Stimulated activated CD8-positive, alpha-beta memory T cell treated with anti-CD3 and anti-CD28 coated beads, Interleukin-7, amount 100 ng/mL, for 48 hours (primary cell): ENCODE measurements at regions not wholly inside any gene's neighbourhood (a gene's known extent, or its start where the extent isn't known, plus 50 kb on each side); places are given as distances from the start of the nearest gene placed in this dataset.

Experiments
- DNase-seq, 2 donors: peaks; one replicate each; pipeline ENCODE4 v3.0.0-alpha.2; 2020; ENCODE audit warnings: low read depth in 1 of 2; ENCODE audit errors: extremely low read depth in 1 of 2

GRCh38 chr15:77716632-77717332, 84.1 kb upstream of the LINGO1 start:
- DNase-seq, result no peak

- DNase-seq, result no peak
Measured at GRCh38 chr15:77715860-77716259, 83.1 kb upstream of the LINGO1 start.

DNA sequence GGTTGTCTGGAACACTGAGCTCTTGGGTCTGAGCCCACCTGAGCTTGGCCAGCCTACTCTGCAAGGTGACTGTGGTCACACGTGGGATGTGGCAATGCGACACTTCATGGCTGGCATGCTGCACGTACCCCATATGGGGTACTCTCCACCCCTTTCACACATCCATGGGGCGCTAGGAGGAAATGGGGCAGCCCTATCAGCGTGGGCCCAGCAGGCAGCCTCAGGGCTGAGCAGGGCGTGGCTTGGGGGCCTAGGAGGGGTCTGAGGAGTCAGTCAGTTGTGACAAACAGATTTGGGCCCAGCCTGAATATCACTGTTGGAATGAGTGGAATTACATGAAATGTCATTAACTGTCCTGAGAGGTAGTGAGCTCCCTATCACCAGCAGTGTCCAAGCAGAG, 82.3 kb upstream of the LINGO1 start:
- no peak for DNase-seq

- DNase-seq, result no peak
Measured at GRCh38 chr15:77714555-77714954, 81.8 kb upstream of the LINGO1 start.

DNA sequence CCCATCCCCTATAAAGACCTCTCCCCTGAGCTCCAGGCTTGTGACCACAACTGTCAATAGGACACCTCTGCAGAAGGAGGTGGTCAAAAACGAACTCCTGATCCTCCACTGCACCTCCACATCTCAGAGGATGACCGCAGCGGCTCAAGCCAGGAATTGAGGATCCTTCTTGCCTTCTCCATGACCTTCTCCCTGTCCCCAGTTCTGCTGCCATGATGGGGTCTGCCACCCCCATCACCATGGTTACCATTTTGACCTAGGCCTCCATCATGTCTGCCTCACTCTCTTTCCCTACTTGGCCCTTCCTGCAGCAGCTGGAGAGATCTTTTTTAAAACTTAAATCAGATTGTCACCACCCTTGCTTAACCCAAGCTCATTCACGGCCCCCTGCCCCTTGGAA, 81.3 kb upstream of the LINGO1 start:
- no peak for DNase-seq

- no peak for DNase-seq
Measured at GRCh38 chr15:77713281-77713680, 80.6 kb upstream of the LINGO1 start.

DNA sequence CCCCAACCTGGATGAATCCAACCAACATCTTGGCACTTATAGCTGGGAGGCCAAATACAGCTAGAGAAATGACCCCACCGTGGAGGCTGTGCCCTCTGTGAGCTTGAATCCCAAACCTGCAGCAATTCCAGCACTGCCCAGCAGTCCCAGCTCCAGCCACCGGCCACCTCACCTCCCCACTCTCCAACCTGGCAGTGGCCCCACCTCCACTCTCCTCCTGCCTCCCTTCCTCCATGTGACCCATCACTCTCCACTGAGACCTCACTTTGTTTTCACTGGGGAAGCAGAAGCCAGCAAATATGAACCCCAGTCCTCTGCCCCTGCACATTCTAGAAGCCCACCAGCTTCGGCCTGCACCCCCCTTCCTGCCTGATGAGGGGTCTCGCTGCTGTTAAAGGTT, 79.7 kb upstream of the LINGO1 start:
- no peak for DNase-seq

DNA sequence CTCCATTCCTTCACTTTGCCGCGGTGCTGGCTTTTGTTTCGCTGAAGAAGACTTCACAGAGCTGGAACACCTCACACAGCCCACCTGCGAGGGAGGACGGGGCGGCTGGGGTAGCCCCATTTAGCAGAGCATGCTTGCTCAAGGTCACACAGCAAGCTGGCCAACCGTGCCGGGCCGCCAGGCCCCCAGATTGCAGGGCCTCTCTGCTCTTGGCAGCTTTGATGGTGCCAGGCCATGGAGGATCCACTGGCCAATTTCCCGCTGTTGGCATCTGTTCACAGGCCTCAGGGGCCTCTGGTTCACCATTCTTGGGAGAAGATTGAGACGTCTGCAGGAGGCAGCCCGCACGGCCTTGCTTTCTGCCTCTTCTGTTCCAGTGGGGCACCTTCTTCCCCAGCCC, 77.9 kb upstream of the LINGO1 start:
- no peak for DNase-seq

- no peak for DNase-seq
Measured at GRCh38 chr15:77710206-77710605, 77.5 kb upstream of the LINGO1 start.

- DNase-seq, result no peak
Measured at GRCh38 chr15:77709135-77709886, 76.6 kb upstream of the LINGO1 start.

GRCh38 chr15:77706482-77707244, 74.0 kb upstream of the LINGO1 start:
- DNase-seq, result no peak

DNA sequence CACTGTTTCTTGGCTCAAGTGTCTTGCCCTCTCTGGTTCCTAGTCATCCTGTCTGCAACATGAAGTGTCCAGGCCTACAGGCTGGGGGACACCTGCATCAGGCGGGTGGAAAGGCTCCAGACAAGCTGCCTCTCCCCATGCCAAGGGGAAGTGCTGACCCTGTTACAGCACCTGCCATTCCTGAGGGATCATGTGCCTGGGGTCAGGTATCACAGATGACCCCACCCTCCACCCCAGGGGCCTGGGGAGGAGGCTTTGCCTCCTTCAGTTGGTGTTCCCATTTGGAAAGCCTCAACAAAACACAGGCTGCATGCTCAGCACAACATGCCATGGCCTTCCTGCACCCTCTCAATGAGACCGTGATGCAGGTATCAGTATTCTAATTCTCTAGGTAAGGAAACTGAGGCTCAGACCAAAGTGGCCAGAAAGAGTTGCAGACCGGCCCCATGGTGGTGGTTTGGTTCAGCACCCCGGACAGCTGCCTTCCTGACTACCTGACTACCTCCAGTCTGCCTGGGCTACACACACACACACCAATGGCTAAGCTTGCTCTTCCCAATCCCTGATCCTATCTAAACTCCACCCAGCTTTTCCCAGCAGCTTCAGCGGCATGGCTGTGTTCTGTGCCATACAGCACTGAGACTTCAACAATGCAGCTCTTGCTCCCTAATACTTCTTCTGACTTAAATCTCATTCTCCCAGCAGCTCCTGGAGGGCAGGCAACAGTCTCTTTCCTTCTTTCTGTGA, 69.7 kb upstream of the LINGO1 start:
- DNase-seq, result no peak

DNA sequence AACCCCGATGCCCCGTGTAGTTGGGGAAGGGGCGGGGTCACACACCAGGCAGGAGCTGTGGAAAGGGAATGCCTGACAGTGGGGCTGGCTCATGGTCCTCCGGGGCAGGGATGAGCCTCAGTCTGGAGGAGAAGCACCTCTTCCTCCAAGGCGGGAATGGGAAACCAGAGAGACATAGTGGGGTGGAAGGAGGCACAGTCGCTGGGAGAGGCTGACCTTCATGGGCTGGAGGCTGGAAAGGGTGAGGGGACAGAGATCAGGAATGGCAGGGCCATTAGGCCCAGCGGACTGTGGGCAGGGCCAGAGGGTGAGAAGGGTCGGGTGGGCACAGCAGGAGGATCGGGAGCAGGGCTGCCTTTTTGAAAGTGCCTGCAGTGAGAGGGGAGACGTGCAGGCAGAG, 65.8 kb upstream of the LINGO1 start:
- no peak for DNase-seq

DNA sequence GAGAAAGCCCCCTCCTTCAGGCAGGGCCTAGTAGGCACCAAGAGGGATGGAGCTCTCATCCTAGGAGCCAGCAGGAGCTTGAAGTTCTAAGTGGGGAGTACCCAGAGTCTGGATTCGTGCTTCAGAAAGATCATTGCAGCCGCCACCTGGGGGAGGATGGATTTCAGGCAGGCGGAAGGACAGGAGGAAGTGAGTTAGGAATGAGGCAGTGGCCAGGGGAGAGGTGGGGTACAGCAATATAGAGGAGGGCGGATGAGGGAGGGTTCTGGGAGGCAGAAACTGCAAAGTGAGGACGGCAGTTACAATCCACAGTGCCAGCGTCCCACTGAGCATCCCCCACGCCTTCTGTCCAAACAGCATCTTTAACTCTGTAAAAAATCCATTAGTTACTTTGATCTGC, 65.2 kb upstream of the LINGO1 start:
- no peak for DNase-seq

DNA sequence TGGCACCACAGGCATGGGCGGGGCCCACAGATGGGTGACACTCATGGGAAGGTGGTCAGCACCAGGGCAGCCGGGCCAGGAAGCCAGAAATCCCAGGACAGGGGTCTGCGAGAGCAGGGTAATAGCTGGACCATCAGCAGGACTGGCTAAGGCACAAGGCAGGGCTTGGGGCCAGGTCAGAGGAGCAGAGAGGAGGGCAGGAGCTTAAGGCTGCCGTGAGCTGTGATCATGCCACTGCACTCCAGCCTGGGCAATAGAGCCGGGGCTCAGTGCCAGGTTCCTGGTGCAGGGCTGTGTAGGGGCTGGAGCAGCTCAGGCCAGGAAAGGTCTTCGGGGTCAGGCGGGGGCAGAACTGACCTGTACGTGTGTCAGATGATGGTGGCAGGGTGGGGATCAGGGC, 64.2 kb upstream of the LINGO1 start:
- DNase-seq, result no peak

DNA sequence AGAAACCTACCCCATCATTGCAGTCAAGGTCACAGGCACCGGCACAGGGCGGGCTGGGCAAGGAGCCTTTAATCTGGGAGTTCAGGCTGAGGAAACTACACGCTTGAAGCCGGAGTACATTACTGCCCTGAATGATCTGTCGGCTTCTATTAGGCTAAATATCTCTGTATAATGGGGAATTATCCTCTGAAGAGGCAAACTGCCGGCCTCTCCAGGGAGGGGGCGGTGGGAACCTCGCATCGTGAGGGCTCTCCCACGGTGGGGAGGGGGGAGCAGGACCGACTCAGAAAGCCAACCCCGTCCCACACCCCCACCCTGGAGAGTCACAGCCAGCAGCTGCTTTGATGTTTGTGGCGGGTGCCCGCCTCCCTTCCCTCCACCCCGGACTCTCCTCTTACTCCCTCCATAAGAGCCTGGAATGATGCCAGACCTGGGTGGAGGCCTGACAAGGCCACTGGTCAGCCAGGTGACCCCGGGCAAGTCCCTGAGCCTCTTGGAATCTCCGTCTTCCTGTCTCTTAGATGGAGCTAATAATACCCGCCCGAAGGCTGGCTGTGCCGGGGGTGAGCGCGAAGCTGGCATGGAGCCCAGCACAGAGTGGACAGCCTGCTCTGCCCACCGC, 63.4 kb upstream of the LINGO1 start:
- no peak for DNase-seq

- no peak for DNase-seq
Measured at GRCh38 chr15:77695548-77695947, 62.8 kb upstream of the LINGO1 start.

- DNase-seq, result no peak
Measured at GRCh38 chr15:77693576-77693975, 60.9 kb upstream of the LINGO1 start.

DNA sequence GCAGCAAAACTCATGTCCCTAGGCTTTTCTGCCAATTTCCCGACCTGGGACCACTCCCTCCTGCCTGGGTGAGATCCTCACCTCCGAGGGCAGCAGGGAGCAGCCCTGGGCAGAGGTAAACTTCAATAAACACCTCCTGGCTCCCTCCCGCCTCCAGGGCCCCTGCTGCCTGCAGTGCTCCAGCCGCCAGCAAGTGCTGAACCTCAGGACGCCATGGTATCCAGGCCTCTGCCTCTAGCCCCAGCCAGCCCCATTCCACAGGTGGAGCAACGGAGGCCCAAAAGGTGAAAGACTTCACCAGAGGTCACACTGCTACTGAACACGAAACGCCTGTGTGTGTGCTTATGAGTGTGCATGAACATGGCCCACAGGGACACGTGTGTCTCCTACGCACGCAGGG, 59.9 kb upstream of the LINGO1 start:
- DNase-seq, result no peak

- DNase-seq, result no peak
Measured at GRCh38 chr15:77691607-77692006, 58.9 kb upstream of the LINGO1 start.

- no peak for DNase-seq
Measured at GRCh38 chr15:77689821-77690220, 57.1 kb upstream of the LINGO1 start.
